ENCODE measurements at regions not wholly inside any gene's neighbourhood (a gene's known extent, or its start where the extent isn't known, plus 50 kb on each side); places are given as distances from the start of the nearest gene placed in this dataset.

GRCh38 chr1:95924684-95925083 lies 690.7 kb downstream of the RWDD3 start (continued):
- no peak for TF ChIP-seq CBX8 (IDR thresholded peaks at IDR 0.05; ENCODE audit: borderline replicate concordance, low read depth, low read length)
- TF ChIP-seq ASH2L (IDR thresholded peaks at IDR 0.05; ENCODE audit: low read length), result no peak
- TF ChIP-seq KDM5A (IDR thresholded peaks at IDR 0.05; ENCODE audit: low read length), result no peak
- no peak for TF ChIP-seq CHD2 (IDR thresholded peaks at IDR 0.05; ENCODE audit: low read length)
- no peak for TF ChIP-seq FOSL1 (IDR thresholded peaks at IDR 0.05; ENCODE audit: insufficient read depth, low read depth, low read length)

All from H1 (cell line).